ENCODE measurements at regions not wholly inside any gene's neighbourhood (a gene's known extent, or its start where the extent isn't known, plus 50 kb on each side); places are given as distances from the start of the nearest gene placed in this dataset.

GRCh38 chr20:39359981-39360620 lies 398.0 kb downstream of the DHX35 start:
- DNase-seq = no peak
- H3K9me3 Mint-ChIP-seq (ENCODE audit: unreplicated experiment) = peaks cover 2% of the 10 kb centered on the region
- no peak for TF ChIP-seq CTCF (IDR thresholded peaks at IDR 0.05; ENCODE audit: partially characterized antibody, unreplicated experiment)
- H3K4me3 Mint-ChIP-seq (ENCODE audit: unreplicated experiment) = no peak overlapping the region
- H3K27ac Mint-ChIP-seq (ENCODE audit: unreplicated experiment) = no peak overlapping the region
- H3K4me1 Mint-ChIP-seq (ENCODE audit: low read depth, unreplicated experiment) = no peaks in the 10 kb centered on the region
- peaks cover 2% of the 10 kb centered on the region for H3K27me3 Mint-ChIP-seq (ENCODE audit: unreplicated experiment)
- no peaks in the 10 kb centered on the region for H3K36me3 Mint-ChIP-seq (ENCODE audit: unreplicated experiment)

- Mint-ChIP-seq H3K27me3 (ENCODE audit: unreplicated experiment) (no peaks in the 10 kb centered on the region), H3K27ac (ENCODE audit: unreplicated experiment) (no peak overlapping the region), H3K4me3 (ENCODE audit: unreplicated experiment) (no peak overlapping the region), H3K9me3 (ENCODE audit: unreplicated experiment) (no peaks in the 10 kb centered on the region), H3K36me3 (ENCODE audit: unreplicated experiment) (no peaks in the 10 kb centered on the region), H3K4me1 (ENCODE audit: low read depth, unreplicated experiment) (no peaks in the 10 kb centered on the region)
- TF ChIP-seq CTCF (IDR thresholded peaks at IDR 0.05; ENCODE audit: partially characterized antibody, unreplicated experiment) = no peak
- no peak for DNase-seq
Measured at GRCh38 chr20:39358052-39358451, 395.9 kb downstream of the DHX35 start.

GRCh38 chr20:39356908-39357307 lies 394.8 kb downstream of the DHX35 start:
- Mint-ChIP-seq H3K4me3 (ENCODE audit: unreplicated experiment) (no peak overlapping the region), H3K27me3 (ENCODE audit: unreplicated experiment) (no peaks in the 10 kb centered on the region), H3K4me1 (ENCODE audit: low read depth, unreplicated experiment) (no peaks in the 10 kb centered on the region), H3K27ac (ENCODE audit: unreplicated experiment) (no peak overlapping the region), H3K36me3 (ENCODE audit: unreplicated experiment) (no peaks in the 10 kb centered on the region), H3K9me3 (ENCODE audit: unreplicated experiment) (no peaks in the 10 kb centered on the region)
- no peak for DNase-seq
- TF ChIP-seq CTCF (IDR thresholded peaks at IDR 0.05; ENCODE audit: partially characterized antibody, unreplicated experiment) = no peak

- Mint-ChIP-seq H3K27ac (ENCODE audit: unreplicated experiment) (no peak overlapping the region), H3K4me3 (ENCODE audit: unreplicated experiment) (no peak overlapping the region), H3K4me1 (ENCODE audit: low read depth, unreplicated experiment) (no peaks in the 10 kb centered on the region), H3K9me3 (ENCODE audit: unreplicated experiment) (peaks cover 4% of the 10 kb centered on the region), H3K27me3 (ENCODE audit: unreplicated experiment) (no peaks in the 10 kb centered on the region), H3K36me3 (ENCODE audit: unreplicated experiment) (peaks cover 26% of the 10 kb centered on the region)
- TF ChIP-seq CTCF (IDR thresholded peaks at IDR 0.05; ENCODE audit: partially characterized antibody, unreplicated experiment) = no peak
- DNase-seq = no peak
Measured at GRCh38 chr20:39349240-39349639, 387.1 kb downstream of the DHX35 start.

GRCh38 chr20:39347626-39348025 lies 385.5 kb downstream of the DHX35 start:
- no peak for TF ChIP-seq CTCF (IDR thresholded peaks at IDR 0.05; ENCODE audit: partially characterized antibody, unreplicated experiment)
- Mint-ChIP-seq H3K4me3 (ENCODE audit: unreplicated experiment) (no peak overlapping the region), H3K27me3 (ENCODE audit: unreplicated experiment) (no peaks in the 10 kb centered on the region), H3K36me3 (ENCODE audit: unreplicated experiment) (peaks cover 26% of the 10 kb centered on the region), H3K4me1 (ENCODE audit: low read depth, unreplicated experiment) (no peaks in the 10 kb centered on the region), H3K27ac (ENCODE audit: unreplicated experiment) (no peak overlapping the region), H3K9me3 (ENCODE audit: unreplicated experiment) (peaks cover 4% of the 10 kb centered on the region)
- DNase-seq = no peak

All from glutamatergic neuron (in vitro differentiated cells).